GM18873 (cell line): ENCODE measurements at regions not wholly inside any gene's neighbourhood (a gene's known extent, or its start where the extent isn't known, plus 50 kb on each side); places are given as distances from the start of the nearest gene placed in this dataset.

Source experiments
- ATAC-seq: cut with Tn5 transposase; IDR thresholded peaks from one replicate; pipeline ENCODE4 v1.9.1; 2021; ENCODE audit warnings: mild to moderate bottlenecking, moderate library complexity, moderate number of reproducible peaks; ENCODE audit not compliant: unreplicated experiment, low FRiP score

DNA sequence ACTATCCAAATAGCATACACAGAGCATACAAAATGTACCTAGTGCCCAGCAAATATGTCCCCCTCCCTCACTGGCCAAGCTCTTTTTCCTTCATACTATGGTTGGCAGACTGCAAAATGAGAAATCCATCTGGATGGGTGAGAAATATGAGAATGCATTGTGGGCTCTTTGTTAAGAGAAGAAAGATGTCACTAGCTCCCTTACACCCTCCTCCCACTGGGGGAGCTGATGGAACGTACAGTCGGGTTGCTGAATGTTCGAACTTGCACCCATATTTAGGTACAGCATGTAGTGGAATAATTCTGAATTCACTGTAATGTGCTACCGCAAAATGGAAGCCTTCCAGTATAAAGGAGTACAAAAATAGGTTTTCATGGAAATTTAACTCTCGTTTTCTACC lies 377.4 kb downstream of the GRIN2B start:
- no peak for ATAC-seq

DNA sequence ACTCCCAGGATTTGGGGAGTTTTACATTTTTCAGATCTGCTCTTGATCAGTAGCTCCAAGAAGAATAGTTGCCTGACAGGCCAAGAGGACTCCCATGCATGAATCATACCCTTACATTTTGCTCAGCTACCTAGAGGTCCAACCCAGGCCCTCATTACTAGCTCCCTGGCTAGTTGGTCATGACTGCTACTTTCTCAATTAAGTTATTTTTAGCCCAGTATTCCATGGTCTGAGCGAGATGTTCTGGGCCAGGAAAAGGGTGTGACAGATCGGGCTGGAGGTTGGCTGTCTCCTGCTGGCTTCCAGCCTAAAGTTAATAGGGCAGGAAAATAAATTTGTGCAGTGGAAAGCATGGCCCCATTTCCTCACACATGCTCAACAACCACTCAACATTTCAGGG lies 379.2 kb downstream of the GRIN2B start:
- no peak for ATAC-seq

DNA sequence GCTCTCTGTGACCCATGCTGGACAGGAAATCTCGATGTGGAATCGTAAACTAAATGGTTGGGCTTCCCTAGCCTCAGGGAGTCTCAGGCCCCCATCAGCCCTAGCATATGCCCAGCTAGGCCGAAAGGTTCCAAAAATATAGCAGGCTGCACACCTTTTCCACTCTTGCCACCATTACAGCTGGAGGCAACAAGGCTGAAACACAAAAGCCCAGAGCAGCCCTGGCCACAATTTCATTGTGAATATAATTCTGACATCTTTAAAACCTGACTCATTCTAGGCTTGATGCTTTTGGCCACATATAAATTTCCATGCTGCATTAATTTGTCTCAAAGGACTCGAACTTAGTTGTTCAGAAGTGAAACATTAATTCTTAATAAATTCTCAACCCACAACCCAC lies 382.2 kb downstream of the GRIN2B start:
- ATAC-seq: no peak

- no peak for ATAC-seq
Measured at GRCh38 chr12:13597837-13598236, 383.6 kb downstream of the GRIN2B start.

DNA sequence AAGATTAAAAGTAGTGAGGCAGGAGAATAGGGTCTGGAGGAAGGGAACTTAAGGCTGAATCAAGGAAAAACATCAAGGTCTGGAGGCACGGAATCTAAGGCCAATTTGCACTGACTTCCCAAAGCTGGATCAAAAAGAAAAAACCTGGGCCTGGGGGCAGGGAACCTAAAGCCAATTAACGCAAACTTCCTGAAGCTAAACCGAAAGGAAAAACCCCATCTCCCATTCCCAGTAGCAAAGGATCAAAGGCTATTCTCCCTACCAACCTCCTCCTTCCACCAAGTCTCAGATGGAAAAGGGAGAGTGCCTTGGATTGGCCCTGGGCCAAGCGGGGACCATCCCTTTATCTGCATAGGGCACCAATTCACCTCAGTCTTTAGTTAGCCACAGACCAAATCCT lies 384.2 kb downstream of the GRIN2B start:
- no peak for ATAC-seq

GRCh38 chr12:13596714-13597113 lies 384.7 kb downstream of the GRIN2B start:
- no peak for ATAC-seq

DNA sequence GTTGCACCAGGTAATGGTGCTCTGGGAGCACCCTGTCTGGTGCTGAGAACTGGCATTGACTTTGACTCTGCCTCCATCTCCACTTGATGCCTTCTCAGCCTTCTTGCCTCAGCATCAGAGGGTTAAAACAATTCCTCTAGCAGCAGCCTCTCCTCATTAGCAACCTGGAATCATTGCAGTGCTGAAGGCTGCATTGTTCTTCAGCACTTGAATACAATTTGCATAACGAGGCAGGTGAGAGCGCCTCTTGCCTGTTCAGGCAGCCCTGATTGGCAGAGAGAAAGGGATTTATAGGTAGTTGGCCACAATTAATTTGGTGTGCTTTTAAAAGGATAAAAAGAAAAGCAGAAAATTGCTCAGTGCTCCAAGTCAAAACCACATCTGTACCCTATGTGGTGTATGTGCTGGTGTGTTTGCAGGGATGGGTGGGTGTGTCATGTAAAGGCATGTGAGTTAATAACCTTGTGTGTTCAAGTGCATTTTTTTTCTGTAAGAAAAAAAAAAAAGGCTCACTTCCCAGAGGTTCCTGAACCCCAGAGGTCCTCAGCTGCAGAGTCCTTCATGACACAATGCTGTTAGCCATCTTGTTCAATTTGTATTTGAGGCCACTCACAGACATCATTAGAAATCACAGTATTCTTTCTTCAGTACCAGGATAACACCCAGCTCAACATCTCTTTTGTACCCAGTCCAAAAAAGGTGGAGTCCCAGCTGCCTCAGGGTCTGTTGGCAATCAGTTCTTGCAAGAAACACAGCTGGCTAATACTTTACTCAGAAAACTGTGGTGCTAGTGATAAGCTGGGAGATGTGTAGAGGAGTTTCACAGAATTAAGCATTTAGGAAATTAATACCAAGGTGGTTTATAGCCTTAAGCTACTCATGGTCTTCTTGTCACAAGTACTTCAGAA lies 385.6 kb downstream of the GRIN2B start:
- ATAC-seq: no peak

DNA sequence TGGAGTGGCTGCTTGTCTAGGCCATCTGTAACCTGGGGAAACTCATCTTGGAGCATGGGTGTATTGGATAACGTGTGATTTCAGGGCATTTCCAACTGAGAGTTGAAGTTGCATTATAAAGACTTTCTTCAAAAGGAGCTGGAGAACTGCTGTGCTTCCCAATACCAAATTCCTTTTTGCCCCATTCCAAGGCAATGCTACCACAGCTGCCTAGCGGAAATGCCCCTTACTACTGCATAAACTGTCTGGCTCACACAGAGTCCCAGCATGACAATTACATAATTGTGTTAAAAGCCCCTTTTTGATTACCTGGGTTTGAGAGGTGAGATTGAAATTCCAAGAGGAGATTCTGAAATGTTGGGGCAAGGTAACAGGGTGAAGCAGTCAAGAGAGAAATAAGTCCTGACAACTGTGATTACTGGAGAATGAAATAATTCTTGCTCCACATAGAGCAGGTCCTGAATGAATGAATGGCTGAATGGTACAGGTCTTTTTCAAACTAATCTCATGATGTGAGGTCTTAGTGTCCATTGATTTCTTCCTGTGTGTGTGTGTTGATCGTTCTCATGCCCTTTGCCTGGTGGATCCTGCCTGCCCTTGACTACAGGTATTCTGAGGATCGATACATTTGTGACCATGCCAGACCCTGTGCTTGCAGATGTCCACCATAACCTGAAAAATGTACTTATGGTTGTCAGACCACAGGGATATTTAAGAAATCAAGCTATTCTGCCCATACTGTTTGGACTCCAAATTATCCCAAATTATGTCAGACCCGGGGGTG lies 386.5 kb downstream of the GRIN2B start:
- ATAC-seq: no peak

GRCh38 chr12:13592063-13592942 lies 389.1 kb downstream of the GRIN2B start:
- ATAC-seq: no peak

- no peak for ATAC-seq
Measured at GRCh38 chr12:13591488-13591887, 389.9 kb downstream of the GRIN2B start.

- no peak for ATAC-seq
Measured at GRCh38 chr12:13591059-13591458, 390.3 kb downstream of the GRIN2B start.

DNA sequence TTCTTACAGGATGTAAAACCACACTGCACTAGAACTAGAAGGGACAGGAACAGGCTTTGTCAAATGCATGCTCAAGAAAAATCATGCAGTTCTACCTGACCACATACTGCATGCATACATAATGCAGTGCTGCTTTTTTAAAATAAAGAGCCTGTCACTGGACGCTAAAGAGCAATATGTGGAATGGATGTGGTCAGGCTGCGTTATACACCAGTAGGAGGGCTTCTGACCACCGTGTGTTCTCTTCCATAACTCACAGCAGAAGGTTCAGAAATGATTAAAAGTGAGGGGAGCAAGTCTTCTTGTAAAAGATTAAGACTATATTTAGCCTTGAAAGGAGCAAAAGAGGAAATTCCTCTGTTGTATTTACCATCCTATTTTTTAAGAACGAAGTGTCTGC lies 392.0 kb downstream of the EMP1 start:
- ATAC-seq: no peak

- no peak for ATAC-seq
Measured at GRCh38 chr12:13587721-13588390, 391.3 kb downstream of the EMP1 start.

- ATAC-seq: no peak
Measured at GRCh38 chr12:13586361-13586760, 389.8 kb downstream of the EMP1 start.

DNA sequence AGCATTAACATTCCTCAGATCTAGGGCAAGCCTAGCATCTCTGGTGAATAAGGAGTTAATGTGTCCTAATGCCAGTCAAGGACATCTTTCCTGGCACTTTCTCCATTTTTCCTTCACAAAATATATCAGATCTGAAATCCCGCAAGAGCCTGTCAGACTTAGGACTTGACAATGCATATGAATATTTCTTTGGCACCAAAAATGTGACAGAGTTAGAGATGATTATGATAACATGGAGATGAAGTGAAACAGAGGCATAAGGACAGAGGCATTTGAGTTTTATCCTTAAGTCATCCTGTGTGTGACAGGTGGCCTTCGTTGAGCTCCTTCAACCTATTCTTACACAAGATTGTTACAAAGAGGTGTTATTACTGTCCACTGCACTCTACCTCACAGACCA lies 388.0 kb downstream of the EMP1 start:
- ATAC-seq: no peak

DNA sequence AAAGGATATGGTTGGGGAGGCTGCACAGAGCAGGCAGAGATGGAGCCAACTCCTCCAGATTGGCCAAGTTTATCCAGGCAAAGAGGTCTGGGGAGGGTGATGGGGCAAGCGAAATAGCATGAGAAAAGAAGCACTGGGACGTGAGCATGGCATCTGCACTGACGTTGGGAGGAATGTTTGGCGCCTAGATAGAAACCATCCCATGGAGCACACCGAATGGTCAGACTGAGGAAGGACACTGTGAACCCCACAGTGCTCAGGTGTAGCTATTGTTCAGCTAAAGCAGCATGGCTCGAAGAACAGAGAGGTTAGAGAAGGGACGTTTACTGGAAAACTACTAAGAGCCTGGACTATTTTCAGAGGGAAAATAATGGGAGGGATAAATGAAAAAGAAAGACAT lies 387.1 kb downstream of the EMP1 start:
- ATAC-seq: no peak

GRCh38 chr12:13582421-13582820 lies 385.9 kb downstream of the EMP1 start:
- ATAC-seq: no peak

DNA sequence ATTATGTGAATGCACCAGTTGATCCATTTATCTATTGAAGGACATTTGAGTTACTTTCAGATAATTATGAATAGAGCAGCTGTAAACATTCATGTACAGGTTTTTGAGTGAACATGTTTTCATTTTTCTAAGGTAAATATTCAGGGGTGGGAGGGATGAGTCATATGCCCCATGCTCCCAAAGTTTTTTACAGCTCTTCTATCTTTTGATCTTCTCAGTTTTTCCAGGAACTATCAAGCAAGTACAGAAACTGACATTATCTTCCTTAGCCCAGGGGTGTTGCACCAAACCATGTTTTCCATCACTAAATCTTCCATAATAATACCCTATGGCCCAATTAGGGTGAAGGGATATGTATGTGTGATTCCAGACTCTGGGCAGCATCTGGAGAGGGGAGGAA lies 384.5 kb downstream of the EMP1 start:
- ATAC-seq: no peak

GRCh38 chr12:13580206-13580605 lies 383.7 kb downstream of the EMP1 start:
- no peak for ATAC-seq

- ATAC-seq: no peak
Measured at GRCh38 chr12:13576935-13577500, 380.5 kb downstream of the EMP1 start.
